GM12872 (cell line): ENCODE measurements at regions not wholly inside any gene's neighbourhood (a gene's known extent, or its start where the extent isn't known, plus 50 kb on each side); places are given as distances from the start of the nearest gene placed in this dataset.

ENCODE experiments used
- CTCF ChIP-seq: IDR thresholded peaks from 3 replicates; pipeline ENCODE4 v1.5.1; 2011; ENCODE audit warnings: low read depth, mild to moderate bottlenecking, low read length, moderate library complexity; ENCODE audit not compliant: insufficient read depth

GRCh38 chr6:66103354-66103753 is 396.3 kb upstream of the EYS start:
- TF ChIP-seq CTCF, result no peak

- TF ChIP-seq CTCF, result no peak
These were observed 389.7 kb upstream of the EYS start for GRCh38 chr6:66096679-66097078.

- TF ChIP-seq CTCF, result no peak
These were observed 387.6 kb upstream of the EYS start for GRCh38 chr6:66094615-66095014.

GRCh38 chr6:66086532-66086931 is 379.5 kb upstream of the EYS start:
- TF ChIP-seq CTCF, result no peak

GRCh38 chr6:66082914-66083313 is 375.9 kb upstream of the EYS start:
- no peak for TF ChIP-seq CTCF

- TF ChIP-seq CTCF, result no peak
These were observed 361.9 kb upstream of the EYS start for GRCh38 chr6:66068907-66069306.

GRCh38 chr6:66068033-66068432 is 361.0 kb upstream of the EYS start:
- no peak for TF ChIP-seq CTCF

- TF ChIP-seq CTCF, result no peak
These were observed 358.3 kb upstream of the EYS start for GRCh38 chr6:66065313-66065712.
